Testis (tissue), 2 donors: ENCODE measurements at regions not wholly inside any gene's neighbourhood (a gene's known extent, or its start where the extent isn't known, plus 50 kb on each side); places are given as distances from the start of the nearest gene placed in this dataset.

Experiments used
- DNase-seq: peaks from one replicate; pipeline ENCODE4 v3.0.0-alpha.2; 2019
- H3K27ac ChIP-seq, 2 donors: fragments of 200-600 bp; sonication (generic); one replicate each; pipeline ENCODE4 v1.5.1; 2019
- H3K27me3 ChIP-seq: fragments of 200-600 bp; sonication (generic); one replicate; pipeline ENCODE4 v1.5.1; 2019
- H3K36me3 ChIP-seq: fragments of 200-600 bp; sonication (generic); one replicate; pipeline ENCODE4 v1.5.1; 2017; ENCODE audit warnings: low read depth; ENCODE audit errors: missing control alignments
- H3K4me1 ChIP-seq: fragments of 200-600 bp; sonication (generic); one replicate; pipeline ENCODE4 v1.5.1; 2019
- H3K4me3 ChIP-seq, 2 donors: fragments of 200-600 bp; sonication (generic); one replicate each; pipeline ENCODE4 v1.5.1; 2017 to 2019
- H3K9me3 ChIP-seq: fragments of 200-600 bp; sonication (generic); one replicate; pipeline ENCODE4 v1.5.1; 2017
- CTCF ChIP-seq, 3 experiments: fragments of 450-650 bp in 2 of 3; fragments of 200-600 bp in 1 of 3; sonication (generic) in 1 of 3; IDR thresholded peaks; one replicate each; pipeline ENCODE4 v1.5.1; 2016 to 2019; ENCODE audit warnings: antibody characterized with exemption in 3 of 3, mild to moderate bottlenecking in 2 of 3, moderate library complexity in 1 of 3
- POLR2A ChIP-seq: fragments of 450-650 bp; IDR thresholded peaks from one replicate; pipeline ENCODE4 v1.6.1; 2017; ENCODE audit warnings: antibody characterized with exemption, mild to moderate bottlenecking, moderate library complexity
- WGBS, 2 donors: methylation state at CpG; one replicate each; pipeline ENCODE4 v1.1.5; 2018; 5-methylcytosine and 5-hydroxymethylcytosine counted together
- intact Hi-C: fragments of 100-400 bp; cut with DNase I; formaldehyde crosslinking; loops from one replicate; pipeline ENCODE4 v1.15.1; 2023; ENCODE audit warnings: low total_unique reads

GRCh38 chr3:65284961-65285360, 597.2 kb upstream of the ADAMTS9 start:
- Histone ChIP-seq H3K9me3 (no peaks in the 10 kb centered on the region), H3K4me1 (no peaks in the 10 kb centered on the region), H3K36me3 (no peaks in the 10 kb centered on the region), H3K27me3 (no peaks in the 10 kb centered on the region), H3K4me3 (no peak overlapping the region), H3K27ac (no peak overlapping the region)
- no peak for TF ChIP-seq CTCF (IDR thresholded peaks at IDR 0.05)
- no peak for TF ChIP-seq POLR2A
- DNase-seq: no peak
- WGBS, 2 donors: 43 to 60% methylated on average over 1 of the region's 1 CpG
- intact Hi-C loops: no loop called here

- Histone ChIP-seq H3K27ac (no peak overlapping the region), H3K36me3 (no peaks in the 10 kb centered on the region), H3K4me3 (no peak overlapping the region), H3K27me3 (no peaks in the 10 kb centered on the region), H3K9me3 (no peaks in the 10 kb centered on the region), H3K4me1 (no peaks in the 10 kb centered on the region)
- 81 to 85% methylated on average over 6 of the region's 6 CpGs for WGBS, 2 donors
- DNase-seq: no peak
- TF ChIP-seq CTCF (IDR thresholded peaks at IDR 0.05) (no peak), POLR2A (no peak)
- intact Hi-C loops: no loop called here
Observed at GRCh38 chr3:65284546-65284945, 596.7 kb upstream of the ADAMTS9 start.

GRCh38 chr3:65279225-65279782, 591.5 kb upstream of the ADAMTS9 start:
- Histone ChIP-seq H3K9me3 (no peaks in the 10 kb centered on the region), H3K36me3 (no peaks in the 10 kb centered on the region), H3K4me1 (no peaks in the 10 kb centered on the region), H3K27ac (no peak overlapping the region), H3K4me3 (no peak overlapping the region), H3K27me3 (no peaks in the 10 kb centered on the region)
- no peak for DNase-seq
- intact Hi-C loops: no loop called here
- TF ChIP-seq CTCF (IDR thresholded peaks at IDR 0.05) (no peak), POLR2A (no peak)
- WGBS, 2 donors: 51 to 56% methylated on average over 6 of the region's 6 CpGs

- WGBS, 2 donors: 83 to 88% methylated on average over 2 of the region's 2 CpGs
- TF ChIP-seq POLR2A (no peak), CTCF (IDR thresholded peaks at IDR 0.05) (no peak)
- H3K4me3 ChIP-seq: no peak overlapping the region
- intact Hi-C loops: no loop called here
- no peaks in the 10 kb centered on the region for H3K9me3 ChIP-seq
- H3K36me3 ChIP-seq: no peaks in the 10 kb centered on the region
- H3K27me3 ChIP-seq: no peaks in the 10 kb centered on the region
- H3K4me1 ChIP-seq: no peaks in the 10 kb centered on the region
- no peak overlapping the region for H3K27ac ChIP-seq
- DNase-seq: no peak
Observed at GRCh38 chr3:65277798-65278197, 590.0 kb upstream of the ADAMTS9 start.

GRCh38 chr3:65276551-65276950, 588.8 kb upstream of the ADAMTS9 start:
- 70 to 73% methylated on average over 4 of the region's 4 CpGs for WGBS, 2 donors
- intact Hi-C loops: no loop called here
- no peak for DNase-seq
- no peak overlapping the region for H3K4me3 ChIP-seq
- no peak overlapping the region for H3K27ac ChIP-seq
- H3K36me3 ChIP-seq: no peaks in the 10 kb centered on the region
- H3K27me3 ChIP-seq: no peaks in the 10 kb centered on the region
- H3K4me1 ChIP-seq: no peaks in the 10 kb centered on the region
- TF ChIP-seq POLR2A (no peak), CTCF (IDR thresholded peaks at IDR 0.05) (no peak)
- no peaks in the 10 kb centered on the region for H3K9me3 ChIP-seq
